ENCODE measurements at regions not wholly inside any gene's neighbourhood (a gene's known extent, or its start where the extent isn't known, plus 50 kb on each side); places are given as distances from the start of the nearest gene placed in this dataset.
"Not testable (repeated sequence)": the region's sequence is repeated elsewhere in the genome, so short reads cannot be mapped to it uniquely, and the experiment has no call there.

- DNase-seq: no peak
- no peaks in the 10 kb centered on the region for H3K27me3 ChIP-seq
- no peaks in the 10 kb centered on the region for H3K9me3 ChIP-seq
- H3K4me3 ChIP-seq: no peak overlapping the region
- no peaks in the 10 kb centered on the region for H3K36me3 ChIP-seq
Observed at GRCh38 chr7:96822824-96823223, 113.2 kb upstream of the SEM1 start.

GRCh38 chr7:96823274-96823673 is 113.6 kb upstream of the SEM1 start:
- DNase-seq: no peak
- no peaks in the 10 kb centered on the region for H3K9me3 ChIP-seq
- H3K27me3 ChIP-seq: no peaks in the 10 kb centered on the region
- H3K36me3 ChIP-seq: no peaks in the 10 kb centered on the region
- no peak overlapping the region for H3K4me3 ChIP-seq

- H3K4me3 ChIP-seq: no peak overlapping the region
- no peak for DNase-seq
- H3K27me3 ChIP-seq: no peaks in the 10 kb centered on the region
- H3K9me3 ChIP-seq: no peaks in the 10 kb centered on the region
- no peaks in the 10 kb centered on the region for H3K36me3 ChIP-seq
Observed at GRCh38 chr7:96824686-96825085, 115.0 kb upstream of the SEM1 start.

GRCh38 chr7:96825285-96825684 is 115.6 kb upstream of the SEM1 start:
- Histone ChIP-seq H3K9me3 (no peaks in the 10 kb centered on the region), H3K4me3 (no peak overlapping the region), H3K36me3 (no peaks in the 10 kb centered on the region), H3K27me3 (no peaks in the 10 kb centered on the region)
- no peak for DNase-seq

GRCh38 chr7:96826089-96826488 is 116.4 kb upstream of the SEM1 start:
- no peak overlapping the region for H3K4me3 ChIP-seq
- H3K9me3 ChIP-seq: no peaks in the 10 kb centered on the region
- no peak for DNase-seq
- no peaks in the 10 kb centered on the region for H3K27me3 ChIP-seq
- H3K36me3 ChIP-seq: no peaks in the 10 kb centered on the region

- Histone ChIP-seq H3K4me3 (no peak overlapping the region), H3K9me3 (no peaks in the 10 kb centered on the region), H3K36me3 (no peaks in the 10 kb centered on the region), H3K27me3 (no peaks in the 10 kb centered on the region)
- no peak for DNase-seq
Observed at GRCh38 chr7:96827701-96828100, 118.1 kb upstream of the SEM1 start.

GRCh38 chr7:96829121-96829520 is 119.5 kb upstream of the SEM1 start:
- not testable (repeated sequence) for DNase-seq, H3K36me3 ChIP-seq, H3K4me3 ChIP-seq, H3K27me3 ChIP-seq, H3K9me3 ChIP-seq

GRCh38 chr7:96831446-96831845 is 121.8 kb upstream of the SEM1 start:
- Histone ChIP-seq H3K36me3 (no peaks in the 10 kb centered on the region), H3K27me3 (no peaks in the 10 kb centered on the region), H3K9me3 (no peaks in the 10 kb centered on the region), H3K4me3 (no peak overlapping the region)
- no peak for DNase-seq

GRCh38 chr7:96832092-96832662 is 122.5 kb upstream of the SEM1 start:
- DNase-seq: no peak
- Histone ChIP-seq H3K9me3 (no peaks in the 10 kb centered on the region), H3K4me3 (no peak overlapping the region), H3K36me3 (no peaks in the 10 kb centered on the region), H3K27me3 (no peaks in the 10 kb centered on the region)

GRCh38 chr7:96833676-96834453 is 124.2 kb upstream of the SEM1 start:
- no peaks in the 10 kb centered on the region for H3K36me3 ChIP-seq
- no peaks in the 10 kb centered on the region for H3K27me3 ChIP-seq
- no peak overlapping the region for H3K4me3 ChIP-seq
- no peak for DNase-seq
- H3K9me3 ChIP-seq: no peaks in the 10 kb centered on the region

- Histone ChIP-seq H3K36me3 (no peaks in the 10 kb centered on the region), H3K9me3 (no peaks in the 10 kb centered on the region), H3K27me3 (no peaks in the 10 kb centered on the region), H3K4me3 (no peak overlapping the region)
- no peak for DNase-seq
Observed at GRCh38 chr7:96836456-96836855, 126.8 kb upstream of the SEM1 start.

GRCh38 chr7:96837593-96837992 is 127.9 kb upstream of the SEM1 start:
- Histone ChIP-seq H3K4me3 (no peak overlapping the region), H3K36me3 (no peaks in the 10 kb centered on the region), H3K27me3 (no peaks in the 10 kb centered on the region), H3K9me3 (no peaks in the 10 kb centered on the region)
- DNase-seq: no peak

- H3K9me3 ChIP-seq: no peaks in the 10 kb centered on the region
- DNase-seq: no peak
- no peaks in the 10 kb centered on the region for H3K27me3 ChIP-seq
- no peaks in the 10 kb centered on the region for H3K36me3 ChIP-seq
- H3K4me3 ChIP-seq: no peak overlapping the region
Observed at GRCh38 chr7:96838481-96838880, 128.8 kb upstream of the SEM1 start.

GRCh38 chr7:96855139-96855538 is 145.5 kb upstream of the SEM1 start:
- H3K27me3 ChIP-seq: no peaks in the 10 kb centered on the region
- no peak for DNase-seq
- no peaks in the 10 kb centered on the region for H3K36me3 ChIP-seq
- H3K9me3 ChIP-seq: no peaks in the 10 kb centered on the region
- no peak overlapping the region for H3K4me3 ChIP-seq

GRCh38 chr7:96855691-96856090 is 146.0 kb upstream of the SEM1 start:
- Histone ChIP-seq H3K4me3 (no peak overlapping the region), H3K36me3 (no peaks in the 10 kb centered on the region), H3K9me3 (no peaks in the 10 kb centered on the region), H3K27me3 (no peaks in the 10 kb centered on the region)
- no peak for DNase-seq

GRCh38 chr7:96869538-96869937 is 135.8 kb upstream of the DLX6 start:
- Histone ChIP-seq H3K36me3 (no peaks in the 10 kb centered on the region), H3K4me3 (no peak overlapping the region), H3K27me3 (no peaks in the 10 kb centered on the region), H3K9me3 (no peaks in the 10 kb centered on the region)
- no peak for DNase-seq

- no peak overlapping the region for H3K4me3 ChIP-seq
Observed at GRCh38 chr7:96870185-96870584, 135.2 kb upstream of the DLX6 start.

GRCh38 chr7:96870934-96871333 is 134.4 kb upstream of the DLX6 start:
- no peak for DNase-seq
- Histone ChIP-seq H3K36me3 (no peaks in the 10 kb centered on the region), H3K4me3 (no peak overlapping the region), H3K27me3 (no peaks in the 10 kb centered on the region), H3K9me3 (no peaks in the 10 kb centered on the region)

More at GRCh38 chr7:96870185-96870584, 135.2 kb upstream of the DLX6 start:
- Histone ChIP-seq H3K9me3 (no peaks in the 10 kb centered on the region), H3K27me3 (no peaks in the 10 kb centered on the region), H3K36me3 (no peaks in the 10 kb centered on the region)
- no peak for DNase-seq

Measured in MG63 (cell line).